Fibroblast of peridontal ligament (primary cell): ENCODE measurements at regions not wholly inside any gene's neighbourhood (a gene's known extent, or its start where the extent isn't known, plus 50 kb on each side); places are given as distances from the start of the nearest gene placed in this dataset.

Source experiments
- DNase-seq: peaks from one replicate; pipeline ENCODE4 v3.0.0-alpha.2; 2010; ENCODE audit errors: extremely low read depth

DNA sequence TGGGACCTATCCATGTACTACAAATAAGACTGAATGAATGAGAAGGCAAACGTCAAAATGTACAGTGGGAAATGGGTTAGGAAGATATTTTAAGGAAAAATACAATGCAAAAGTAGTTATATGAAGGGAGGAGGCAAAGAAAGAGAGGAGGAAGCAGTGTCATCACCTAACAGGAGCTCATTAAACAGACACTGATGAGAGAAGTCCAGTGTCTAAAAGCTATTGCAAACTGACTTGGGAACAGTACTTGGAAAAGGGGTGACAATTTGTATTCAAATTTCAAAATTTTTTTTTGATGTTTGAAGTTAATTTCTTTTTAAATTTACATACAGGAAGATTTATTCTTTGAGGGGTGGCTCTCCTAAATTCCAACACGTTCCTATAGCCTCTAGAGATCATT, 143.5 kb upstream of the NOX3 start:
- no peak for DNase-seq

- no peak for DNase-seq
Measured at GRCh38 chr6:155595284-155595683, 139.6 kb upstream of the NOX3 start.

DNA sequence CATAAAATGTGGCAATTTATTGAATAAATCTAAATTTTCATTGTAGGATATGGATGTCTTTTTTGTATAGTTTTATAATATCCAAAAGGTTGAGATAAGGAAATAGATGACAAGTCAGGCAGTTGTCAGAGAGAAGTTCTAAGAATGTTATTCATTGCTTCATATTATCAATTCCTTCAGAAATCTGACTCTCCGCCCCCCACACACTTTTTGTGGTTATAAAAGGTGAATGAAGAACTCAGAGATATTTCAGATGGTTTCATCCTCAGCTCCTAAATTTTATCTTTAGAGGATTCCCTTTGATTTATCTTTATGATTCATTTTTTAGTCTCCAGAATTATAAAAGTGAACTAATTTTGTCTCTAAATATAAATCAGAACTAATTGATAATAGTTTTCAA, 136.1 kb upstream of the NOX3 start:
- no peak for DNase-seq

- no peak for DNase-seq
Measured at GRCh38 chr6:155589190-155589589, 133.6 kb upstream of the NOX3 start.

DNA sequence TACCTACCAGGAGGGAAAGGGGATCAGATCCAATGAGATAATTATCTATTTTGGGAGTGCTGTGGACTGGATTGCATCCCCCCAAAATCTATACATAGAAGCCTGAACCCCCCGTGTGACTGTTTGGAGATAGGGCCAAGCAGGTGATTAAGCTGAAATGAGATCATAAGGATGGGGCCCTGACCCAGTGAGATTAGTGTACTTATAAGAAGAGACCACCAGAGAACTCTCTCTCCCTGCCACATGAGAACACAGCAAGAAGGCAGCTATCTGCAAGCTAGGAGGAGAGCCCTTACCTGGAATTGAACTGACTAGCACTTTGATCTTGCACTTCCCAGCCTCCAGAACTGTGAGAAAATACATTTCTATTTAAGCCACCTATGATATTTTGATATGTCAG, 132.2 kb upstream of the NOX3 start:
- DNase-seq, result no peak

GRCh38 chr6:155586090-155586489, 130.5 kb upstream of the NOX3 start:
- no peak for DNase-seq

DNA sequence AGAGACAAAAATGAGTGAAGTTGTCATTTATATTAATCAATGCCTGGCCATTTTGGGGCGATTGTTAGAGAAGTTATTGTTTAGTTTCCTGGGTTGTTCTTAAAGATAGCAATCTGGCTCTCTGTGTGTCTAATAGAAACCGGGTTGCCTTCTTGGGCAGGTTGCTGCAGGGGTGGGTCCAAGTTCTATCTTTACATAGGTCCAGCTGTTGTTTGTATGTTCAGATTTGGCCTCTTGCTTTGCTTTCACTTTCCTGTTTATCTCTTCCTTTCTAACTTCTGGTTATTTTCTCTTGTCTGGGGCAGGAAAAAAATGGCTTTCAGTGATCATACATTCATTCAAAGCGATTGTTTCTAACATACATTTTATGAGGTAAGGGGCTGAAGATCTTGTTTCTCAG, 128.4 kb upstream of the NOX3 start:
- DNase-seq, result no peak

DNA sequence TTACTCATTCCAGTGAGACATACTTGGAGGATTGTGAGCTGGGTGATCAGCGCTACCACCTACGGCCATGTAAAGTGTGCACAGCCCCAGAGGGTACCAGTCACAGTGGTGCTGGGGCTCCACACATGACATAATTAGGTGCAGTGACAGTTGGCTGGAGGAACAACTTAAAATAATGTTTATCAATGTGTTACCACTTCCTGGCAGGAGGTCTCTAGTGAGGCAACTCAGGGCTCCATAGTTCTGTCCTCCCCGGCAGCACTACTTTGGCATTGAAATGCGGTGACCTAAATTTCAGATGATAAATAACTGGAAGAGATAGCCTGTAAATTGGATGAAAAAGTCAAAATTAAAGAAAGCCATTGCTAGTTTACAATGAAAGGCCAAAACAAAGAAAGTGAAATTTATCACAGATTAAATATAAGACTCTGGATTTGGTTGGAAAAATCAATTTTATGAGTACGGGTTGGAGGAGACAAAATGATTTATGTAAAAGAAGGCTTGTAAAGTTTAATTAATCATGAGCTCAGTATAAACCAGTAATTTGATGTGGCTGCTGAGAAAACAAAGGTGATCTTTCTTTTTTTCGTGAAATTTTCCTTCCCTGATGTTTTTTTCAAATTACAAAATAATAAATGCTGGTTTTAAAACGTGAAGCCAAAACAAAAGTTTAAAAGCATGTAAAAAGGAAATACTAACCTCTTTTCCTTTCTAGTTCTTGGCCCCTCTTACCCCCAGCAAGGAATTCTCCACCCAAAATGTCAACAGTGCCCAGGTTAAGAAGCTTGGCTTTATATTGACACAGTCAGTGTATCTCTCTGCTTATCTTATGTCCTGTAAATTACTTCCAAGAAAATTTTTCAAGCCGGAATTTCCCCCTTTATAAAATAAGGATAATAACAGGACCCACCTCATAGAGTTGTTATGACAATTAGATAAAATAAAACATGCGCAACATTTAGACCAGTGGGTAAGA, 126.7 kb upstream of the NOX3 start:
- DNase-seq, result no peak

DNA sequence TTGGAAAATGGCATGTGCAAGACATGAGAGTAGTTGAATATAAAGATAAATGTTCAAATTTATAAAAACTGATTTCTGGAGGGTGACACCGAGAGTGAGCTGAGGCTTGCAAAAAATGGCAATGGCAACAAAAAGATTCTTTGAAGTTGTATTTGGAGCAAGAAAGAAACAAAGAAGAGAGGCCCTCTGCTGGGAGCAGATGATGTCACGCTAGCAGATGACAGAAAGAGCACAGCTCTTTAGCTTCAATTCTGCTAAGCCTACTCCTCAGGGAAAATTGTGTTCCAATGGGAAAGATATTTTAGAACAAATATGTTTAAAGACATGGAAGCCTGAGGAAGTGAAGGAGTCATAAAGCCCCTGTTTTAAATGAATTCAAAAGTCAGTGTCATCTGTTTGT, 125.3 kb upstream of the NOX3 start:
- DNase-seq, result peak; percentile 10

DNA sequence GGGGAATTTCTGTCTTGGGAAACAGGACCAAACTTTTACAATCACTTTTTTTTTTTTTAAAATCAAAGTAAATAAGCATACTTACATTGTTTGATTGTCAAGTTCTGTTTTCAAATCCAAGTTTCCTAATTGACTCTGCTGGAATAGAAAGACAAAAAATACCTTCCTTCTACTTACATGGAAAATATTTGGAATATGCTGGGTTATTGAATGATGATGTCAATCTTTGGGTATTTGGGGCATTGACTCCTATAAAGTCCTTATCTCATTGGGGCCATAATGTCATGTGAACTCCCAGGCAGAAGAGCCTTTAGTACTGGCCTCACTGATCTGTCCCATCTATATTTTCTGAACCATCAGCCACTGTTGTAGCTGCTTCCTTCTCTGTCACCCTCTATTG, 122.6 kb upstream of the NOX3 start:
- peak; percentile 5 for DNase-seq

- no peak for DNase-seq
Measured at GRCh38 chr6:155561966-155562364, 106.3 kb upstream of the NOX3 start.

- peak; percentile 94 for DNase-seq
Measured at GRCh38 chr6:155561257-155561965, 105.8 kb upstream of the NOX3 start.

DNA sequence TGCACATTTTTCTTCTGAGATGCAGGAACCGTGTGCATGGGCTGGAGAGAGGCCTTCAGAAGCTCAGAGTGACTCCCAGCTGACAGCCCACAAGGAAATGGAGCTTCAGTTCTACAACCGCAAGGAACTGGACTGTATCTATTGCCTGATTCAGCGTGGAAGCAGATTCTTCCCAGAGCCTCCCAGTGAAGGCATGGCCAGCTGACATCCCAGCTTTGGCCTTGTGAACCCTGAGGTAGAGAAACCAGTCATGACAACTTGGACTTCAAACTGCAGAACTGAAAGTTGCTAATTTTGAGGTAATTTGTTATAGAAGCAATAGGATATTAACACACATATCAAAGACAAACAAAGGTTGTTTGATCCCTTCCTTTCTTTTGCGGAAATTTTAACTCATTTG, 94.3 kb upstream of the NOX3 start:
- DNase-seq, result no peak

- DNase-seq, result no peak
Measured at GRCh38 chr6:155549028-155549798, 93.6 kb upstream of the NOX3 start.

DNA sequence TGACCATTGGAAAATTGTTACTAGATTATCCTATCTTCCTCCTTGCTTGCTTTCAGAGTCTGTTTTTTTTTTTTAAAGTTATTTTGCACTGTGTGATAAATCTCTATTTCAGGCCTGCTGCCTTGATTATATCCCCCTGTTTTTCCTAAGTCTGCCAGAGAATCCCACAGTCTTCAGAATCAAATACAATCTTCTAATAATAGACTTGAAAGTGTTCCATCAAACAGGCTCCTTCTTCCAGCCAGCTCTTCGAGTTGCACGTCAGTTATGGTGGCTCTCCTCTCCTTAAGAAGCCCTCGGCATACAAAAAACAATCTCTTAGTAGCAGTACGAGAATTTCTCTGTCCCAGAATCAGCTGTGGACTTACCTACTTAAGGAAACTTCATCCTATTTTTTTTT, 92.9 kb upstream of the NOX3 start:
- DNase-seq, result no peak

DNA sequence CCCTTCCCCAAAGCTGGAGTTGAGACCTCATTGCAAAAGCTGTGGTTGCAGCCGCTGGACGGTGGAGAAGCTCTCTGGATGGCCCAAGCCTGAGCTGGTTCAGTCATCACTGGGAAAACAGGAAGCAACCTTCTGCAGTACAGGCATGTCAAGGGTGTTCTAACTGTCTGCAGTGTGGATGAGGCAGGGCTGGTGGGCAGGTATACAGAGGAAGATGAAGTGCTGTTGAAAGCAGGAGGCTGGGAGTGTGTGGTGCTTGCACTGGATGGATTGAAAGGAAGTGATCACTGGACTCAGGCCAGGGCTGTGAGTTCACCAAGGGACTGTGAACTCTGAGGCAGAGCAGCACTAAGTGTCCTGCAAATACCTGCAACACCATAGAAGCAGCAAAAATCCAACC, 89.0 kb upstream of the NOX3 start:
- DNase-seq, result no peak

GRCh38 chr6:155543166-155543847, 87.7 kb upstream of the NOX3 start:
- DNase-seq, result no peak

- no peak for DNase-seq
Measured at GRCh38 chr6:155542036-155542435, 86.4 kb upstream of the NOX3 start.

- no peak for DNase-seq
Measured at GRCh38 chr6:155538708-155539390, 83.2 kb upstream of the NOX3 start.

DNA sequence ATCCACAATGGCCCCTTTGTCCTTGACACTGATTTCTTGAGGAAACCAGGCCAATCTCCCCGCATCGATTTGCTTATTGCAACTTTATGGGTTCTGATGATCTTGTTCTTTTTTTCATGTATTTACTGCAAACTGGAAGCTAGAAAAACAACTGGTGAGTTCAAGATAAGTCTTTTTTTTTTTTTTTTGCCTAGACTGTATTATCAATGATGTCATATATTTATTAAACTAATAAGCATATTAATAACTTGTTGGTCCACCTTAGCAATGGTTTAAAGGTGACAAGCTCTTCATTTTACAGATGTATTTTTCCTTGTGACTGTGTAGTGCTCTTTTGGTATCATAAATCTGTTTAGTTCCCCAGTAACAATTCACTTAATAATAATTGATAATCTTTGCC, 79.0 kb upstream of the NOX3 start:
- no peak for DNase-seq

DNA sequence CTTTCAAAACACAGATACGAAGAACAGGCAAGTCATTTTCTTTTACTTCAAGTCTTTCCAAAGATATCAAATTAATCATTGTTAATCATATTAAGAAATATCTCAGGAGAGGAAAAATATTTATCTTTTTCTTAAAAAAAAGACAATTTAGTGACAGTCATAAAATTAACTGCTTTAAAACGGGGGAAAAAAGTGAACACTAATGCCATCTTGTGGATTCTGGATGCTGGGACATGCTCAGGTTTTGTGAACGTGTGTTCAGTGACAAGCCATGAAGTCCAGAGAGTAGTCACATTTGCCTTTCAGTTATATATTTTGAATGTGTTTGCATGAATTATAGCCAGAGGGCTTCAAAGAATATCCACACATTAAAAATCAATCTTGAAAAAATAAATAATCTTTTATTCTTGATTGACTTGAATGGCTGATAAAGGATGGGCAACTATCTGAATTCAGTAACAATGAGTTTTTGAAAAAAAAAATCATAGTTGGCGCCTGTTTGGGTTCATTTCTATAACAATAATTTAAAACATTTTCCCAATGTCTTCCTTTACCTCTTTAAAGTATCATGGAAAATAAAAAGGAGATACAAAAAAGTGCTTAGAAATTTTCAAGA, 74.7 kb upstream of the NOX3 start:
- DNase-seq, result peak; percentile 82
